A673 (cell line): ENCODE measurements at regions not wholly inside any gene's neighbourhood (a gene's known extent, or its start where the extent isn't known, plus 50 kb on each side); places are given as distances from the start of the nearest gene placed in this dataset.

Experiments used
- BruUV-seq: library from RNA; stranded (reverse); fragments of 400-500 nt; replicated peaks from 2 replicates; lab custom pipeline; 2021; lab: Mats Ljungman, UMichigan
- CTCF ChIA-PET: fragments of 300-600 bp; sonication (Branson Sonifier 250); formaldehyde crosslinking; loops from one replicate; lab custom pipeline; 2022; ENCODE audit warnings: antibody characterized with exemption; lab: Charles Lee
- POLR2A ChIA-PET: fragments of 300-600 bp; sonication (Branson Sonifier 250); formaldehyde crosslinking; loops from one replicate; lab custom pipeline; 2022; ENCODE audit warnings: antibody characterized with exemption; ENCODE audit not compliant: low non-redundant PET; lab: Charles Lee
- DNase-seq: peaks from one replicate; pipeline ENCODE4 v3.0.0-alpha.2; 2015; ENCODE audit warnings: low spot score
- H3K27ac ChIP-seq: fragments of 200-600 bp; sonication (generic); 2 replicates; pipeline ENCODE4 v1.5.1; 2016; ENCODE audit warnings: mixed run types, low read depth, mild to moderate bottlenecking, mixed read lengths, antibody characterized with exemption, low read length; ENCODE audit not compliant: poor library complexity, severe bottlenecking
- H3K27me3 ChIP-seq: fragments of 200-600 bp; sonication (generic); replicated peaks from 2 replicates; pipeline ENCODE4 v1.6.1; 2017; ENCODE audit warnings: mixed run types, low read depth, mild to moderate bottlenecking, mixed read lengths, antibody characterized with exemption, low read length; ENCODE audit not compliant: insufficient read depth, poor library complexity
- H3K36me3 ChIP-seq: fragments of 200-600 bp; sonication (generic); 2 replicates; pipeline ENCODE4 v1.6.1; 2016; ENCODE audit warnings: mixed run types, mild to moderate bottlenecking, mixed read lengths, antibody characterized with exemption, low read length; ENCODE audit not compliant: insufficient read depth, poor library complexity, severe bottlenecking
- H3K4me1 ChIP-seq: fragments of 200-600 bp; sonication (generic); 2 replicates; pipeline ENCODE4 v1.6.1; 2017; ENCODE audit warnings: mixed run types, mild to moderate bottlenecking, mixed read lengths, antibody characterized with exemption, low read length; ENCODE audit not compliant: insufficient read depth, poor library complexity, severe bottlenecking
- H3K4me3 ChIP-seq: fragments of 200-600 bp; sonication (generic); 2 replicates; pipeline ENCODE4 v1.5.1; 2016; ENCODE audit warnings: low read depth, mixed run types, mild to moderate bottlenecking, mixed read lengths, low read length; ENCODE audit not compliant: poor library complexity, severe bottlenecking
- H3K9me3 ChIP-seq: fragments of 200-600 bp; sonication (generic); 2 replicates; pipeline ENCODE4 v1.6.1; 2016; ENCODE audit warnings: mixed run types, low read depth, mild to moderate bottlenecking, mixed read lengths, antibody characterized with exemption, low read length; ENCODE audit not compliant: poor library complexity, severe bottlenecking
- EZH2 ChIP-seq: fragments of 200-600 bp; sonication (generic); IDR thresholded peaks from 2 replicates; pipeline ENCODE4 v1.6.1; 2017; ENCODE audit warnings: borderline replicate concordance, low read depth, mild to moderate bottlenecking, mixed read lengths, antibody characterized with exemption, low read length; ENCODE audit not compliant: poor library complexity, severe bottlenecking
- intact Hi-C: fragments of 100-400 bp; cut with micrococcal nuclease; formaldehyde crosslinking; loops from one replicate; pipeline ENCODE4 v1.10.0; 2022; ENCODE audit not compliant: unreplicated experiment
- TF ChIP-seq, protein P1 (sequence below): fragments of 300-800, 200-600 bp; sonication (generic); conservative IDR thresholded peaks from 2 replicates; pipeline ENCODE4 v1.5.1; 2017; ENCODE audit warnings: low read depth, mild to moderate bottlenecking, antibody characterized with exemption, low read length, moderate library complexity, mixed read lengths

DNA sequence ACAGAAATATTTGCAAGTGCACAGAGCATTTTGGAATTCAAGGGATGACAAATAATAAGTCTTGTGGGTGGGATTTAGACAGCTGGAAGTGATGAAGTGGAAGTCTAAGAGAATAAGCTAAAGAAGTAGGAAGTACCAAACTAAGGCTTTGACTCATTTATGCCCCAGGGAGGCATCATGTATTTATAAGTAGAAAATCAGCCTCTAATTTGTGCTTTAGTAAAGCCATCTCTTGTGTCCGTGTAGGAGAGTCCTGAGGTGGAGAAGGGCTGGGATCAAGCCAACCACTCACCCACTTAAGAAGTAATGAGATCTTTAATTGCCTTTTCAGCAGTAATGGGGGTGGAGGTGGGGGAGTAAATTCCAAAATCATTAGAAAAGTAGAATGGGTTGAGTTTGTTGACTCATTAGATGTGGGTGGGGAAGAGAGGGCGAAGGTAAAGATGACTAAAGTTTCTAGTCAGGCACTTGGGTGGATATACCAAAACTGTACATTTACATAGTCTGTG lies 356.7 kb downstream of the STIM2 start:
- no peaks in the 10 kb centered on the region for H3K36me3 ChIP-seq
- TF ChIP-seq, protein P1, sequence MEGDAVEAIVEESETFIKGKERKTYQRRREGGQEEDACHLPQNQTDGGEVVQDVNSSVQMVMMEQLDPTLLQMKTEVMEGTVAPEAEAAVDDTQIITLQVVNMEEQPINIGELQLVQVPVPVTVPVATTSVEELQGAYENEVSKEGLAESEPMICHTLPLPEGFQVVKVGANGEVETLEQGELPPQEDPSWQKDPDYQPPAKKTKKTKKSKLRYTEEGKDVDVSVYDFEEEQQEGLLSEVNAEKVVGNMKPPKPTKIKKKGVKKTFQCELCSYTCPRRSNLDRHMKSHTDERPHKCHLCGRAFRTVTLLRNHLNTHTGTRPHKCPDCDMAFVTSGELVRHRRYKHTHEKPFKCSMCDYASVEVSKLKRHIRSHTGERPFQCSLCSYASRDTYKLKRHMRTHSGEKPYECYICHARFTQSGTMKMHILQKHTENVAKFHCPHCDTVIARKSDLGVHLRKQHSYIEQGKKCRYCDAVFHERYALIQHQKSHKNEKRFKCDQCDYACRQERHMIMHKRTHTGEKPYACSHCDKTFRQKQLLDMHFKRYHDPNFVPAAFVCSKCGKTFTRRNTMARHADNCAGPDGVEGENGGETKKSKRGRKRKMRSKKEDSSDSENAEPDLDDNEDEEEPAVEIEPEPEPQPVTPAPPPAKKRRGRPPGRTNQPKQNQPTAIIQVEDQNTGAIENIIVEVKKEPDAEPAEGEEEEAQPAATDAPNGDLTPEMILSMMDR: no peak
- TF ChIP-seq EZH2: no peak
- H3K27me3 ChIP-seq: no peaks in the 10 kb centered on the region
- no TSS peak for BruUV-seq
- CTCF ChIA-PET: no interaction called here
- no peak overlapping the region for H3K4me3 ChIP-seq
- no peaks in the 10 kb centered on the region for H3K4me1 ChIP-seq
- no peak overlapping the region for H3K27ac ChIP-seq
- no peaks in the 10 kb centered on the region for H3K9me3 ChIP-seq
- intact Hi-C loops: no loop called here
- POLR2A ChIA-PET: no interaction called here
- peak; percentile 50 for DNase-seq

DNA sequence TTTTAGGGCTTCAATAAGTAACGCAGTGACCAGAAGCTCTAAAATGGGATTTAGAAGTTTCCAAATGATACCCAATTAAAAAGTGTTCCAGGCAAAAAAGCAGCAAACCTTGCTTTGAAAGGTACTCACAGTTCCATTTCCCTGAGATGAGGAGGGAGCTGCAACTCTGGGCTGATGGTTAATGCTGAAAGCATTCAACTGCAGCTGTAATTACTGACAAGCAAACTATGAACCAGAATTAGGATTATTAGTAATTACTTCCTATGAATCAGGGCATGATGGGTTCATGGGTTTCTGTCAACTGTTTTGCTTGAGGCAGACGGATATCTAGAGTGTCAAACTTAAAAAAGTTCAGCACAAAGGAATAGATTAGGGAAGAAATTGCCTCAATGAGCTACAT lies 357.4 kb downstream of the STIM2 start:
- ChIA-PET CTCF (no interaction called here), POLR2A (no interaction called here)
- no TSS peak for BruUV-seq
- no peak overlapping the region for H3K27ac ChIP-seq
- no peaks in the 10 kb centered on the region for H3K36me3 ChIP-seq
- DNase-seq: no peak
- no peaks in the 10 kb centered on the region for H3K9me3 ChIP-seq
- intact Hi-C loops: no loop called here
- H3K27me3 ChIP-seq: no peaks in the 10 kb centered on the region
- H3K4me3 ChIP-seq: no peak overlapping the region
- H3K4me1 ChIP-seq: no peaks in the 10 kb centered on the region
- no peak for TF ChIP-seq EZH2

DNA sequence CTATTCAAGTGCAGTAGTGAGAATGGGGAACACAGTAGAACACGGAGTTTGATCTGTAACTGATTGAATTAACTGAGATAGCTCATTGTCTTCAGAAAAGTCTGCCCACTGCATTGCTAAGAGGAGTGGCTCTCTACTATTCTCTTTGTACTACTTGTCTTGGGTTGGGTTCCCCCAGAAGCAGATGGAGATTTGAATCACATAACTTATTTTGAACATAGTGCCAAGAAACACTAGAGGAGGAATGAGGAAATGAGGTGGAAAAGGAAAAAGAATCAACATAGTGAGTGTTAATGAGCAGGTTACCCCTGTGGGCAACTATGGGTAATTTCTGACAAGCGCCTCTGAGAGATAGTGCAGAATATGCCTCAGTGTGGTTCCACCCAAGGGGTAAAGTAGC lies 362.7 kb downstream of the STIM2 start:
- H3K36me3 ChIP-seq: no peaks in the 10 kb centered on the region
- BruUV-seq: no TSS peak
- POLR2A ChIA-PET: no interaction called here
- TF ChIP-seq, protein P1: no peak
- TF ChIP-seq EZH2: no peak
- no peak for DNase-seq
- intact Hi-C loops: no loop called here
- H3K27me3 ChIP-seq: no peaks in the 10 kb centered on the region
- no peaks in the 10 kb centered on the region for H3K9me3 ChIP-seq
- H3K4me3 ChIP-seq: no peak overlapping the region
- H3K4me1 ChIP-seq: no peaks in the 10 kb centered on the region
- CTCF ChIA-PET: no interaction called here
- H3K27ac ChIP-seq: no peak overlapping the region

DNA sequence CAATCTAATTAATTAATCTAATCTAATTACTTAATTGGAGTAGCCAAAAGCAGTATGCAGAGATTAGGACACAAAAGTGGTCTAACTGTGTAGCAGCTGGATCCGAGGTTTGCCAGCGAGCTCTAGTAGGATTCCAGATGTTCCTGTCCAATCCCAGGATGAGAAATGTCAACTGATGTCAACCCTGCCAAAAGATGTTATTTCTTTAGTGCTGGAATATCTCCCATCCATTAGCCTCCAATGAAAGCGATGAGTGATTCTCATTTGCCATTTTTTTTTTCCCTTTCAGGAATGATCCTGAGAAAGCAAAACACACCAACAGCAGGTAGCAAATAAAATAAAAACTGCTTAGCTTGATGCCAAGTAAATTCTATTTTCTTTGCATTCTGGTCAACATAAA lies 372.9 kb downstream of the STIM2 start:
- Histone ChIP-seq H3K36me3 (no peaks in the 10 kb centered on the region), H3K27ac (no peak overlapping the region), H3K9me3 (no peaks in the 10 kb centered on the region), H3K27me3 (no peaks in the 10 kb centered on the region), H3K4me3 (no peak overlapping the region), H3K4me1 (no peaks in the 10 kb centered on the region)
- no peak for DNase-seq
- intact Hi-C loops: no loop called here
- POLR2A ChIA-PET: no interaction called here
- no peak for TF ChIP-seq EZH2
- TF ChIP-seq, protein P1: no peak
- no TSS peak for BruUV-seq
- CTCF ChIA-PET: no interaction called here
